HCT116 (cell line): ENCODE measurements at regions not wholly inside any gene's neighbourhood (a gene's known extent, or its start where the extent isn't known, plus 50 kb on each side); places are given as distances from the start of the nearest gene placed in this dataset.

Source experiments
- ATAC-seq: fragments of 200-7000 bp; cut with Tn5 transposase; 2 replicates; pipeline ENCODE4 v1.9.1; 2020; ENCODE audit warnings: mild to moderate bottlenecking, moderate library complexity
- BruUV-seq: library from RNA; stranded (reverse); fragments of 400-500 nt; replicated peaks from 2 replicates; lab custom pipeline; 2021; lab: Mats Ljungman, UMichigan
- CTCF ChIA-PET: fragments of 300-600 bp; sonication (Branson Sonifier 250); formaldehyde crosslinking; loops from one replicate; lab custom pipeline; 2021; ENCODE audit warnings: antibody characterized with exemption; lab: Charles Lee
- POLR2A ChIA-PET: fragments of 300-600, 350-600 bp; sonication (Branson Sonifier 250); formaldehyde crosslinking; loops from one replicate; lab custom pipeline; 2021; ENCODE audit warnings: antibody characterized with exemption; lab: Charles Lee
- RAD21 ChIA-PET, 2 experiments: fragments of 300-600 bp; sonication (Branson Sonifier 250); formaldehyde crosslinking; loops; one replicate each; lab custom pipeline; 2023; ENCODE audit warnings: low total read pairs in 2 of 2; ENCODE audit not compliant: uncharacterized antibody in 2 of 2, unreplicated experiment in 2 of 2, low non-redundant PET in 1 of 2; lab: Charles Lee
- DNase-seq: peaks from one replicate; pipeline ENCODE4 v3.0.0-alpha.2; 2010; ENCODE audit warnings: low read depth, low spot score
- H2AFZ ChIP-seq: fragments of 200-600 bp; shearing (Covaris generic), sonication (generic); 2 replicates; pipeline ENCODE4 v1.6.1; 2017; ENCODE audit warnings: low read depth, mixed run types, mixed read lengths, antibody characterized with exemption, low read length; ENCODE audit not compliant: poor library complexity, severe bottlenecking
- H3K27ac ChIP-seq: 2 replicates; pipeline ENCODE4 v1.5.1; 2012; ENCODE audit warnings: low read depth, low read length
- H3K27me3 ChIP-seq: fragments of 200-600 bp; sonication (generic); 2 replicates; pipeline ENCODE4 v1.6.1; 2016; ENCODE audit warnings: mixed run types, low read length, mixed read lengths; ENCODE audit not compliant: insufficient read depth
- H3K36me3 ChIP-seq, 2 experiments: fragments of 200-500 bp in 1 of 2; fragments of 200-600 bp in 1 of 2; sonication (Bioruptor generic) in 1 of 2; sonication (generic) in 1 of 2; 2 replicates each; pipeline versions ENCODE4 v1.5.1 to v1.6.1; 2014 to 2016; ENCODE audit warnings: low read length in 2 of 2, inconsistent platforms in 1 of 2, mixed read lengths in 1 of 2, mixed run types in 1 of 2; ENCODE audit not compliant: insufficient read depth in 2 of 2, control insufficient read depth in 1 of 2
- H3K4me1 ChIP-seq, 2 experiments: fragments of 200-600 bp in 1 of 2; sonication (generic) in 1 of 2; 2 replicates each; pipeline versions ENCODE4 v1.5.1 to v1.6.1; 2012 to 2017; ENCODE audit warnings: low read length in 2 of 2, inconsistent platforms in 1 of 2, mild to moderate bottlenecking in 1 of 2, mixed read lengths in 1 of 2, mixed run types in 1 of 2, moderate library complexity in 1 of 2; ENCODE audit not compliant: insufficient read depth in 2 of 2, control insufficient read depth in 1 of 2
- H3K4me2 ChIP-seq: fragments of 200-600 bp; sonication (generic); 2 replicates; pipeline ENCODE4 v1.6.1; 2017; ENCODE audit warnings: mixed run types, low read length, mixed read lengths
- H3K4me3 ChIP-seq, 2 experiments: fragments of 200-600 bp in 1 of 2; sonication (generic) in 1 of 2; replicated peaks in 1 of 2; 2 replicates each; pipeline ENCODE4 v1.5.1; 2011 to 2016; ENCODE audit warnings: low read length in 2 of 2, control low read depth in 1 of 2, low read depth in 1 of 2, mild to moderate bottlenecking in 1 of 2, mixed read lengths in 1 of 2, mixed run types in 1 of 2
- H3K79me2 ChIP-seq: fragments of 200-600 bp; sonication (generic); 2 replicates; pipeline ENCODE4 v1.6.1; 2017; ENCODE audit warnings: mild to moderate bottlenecking, mixed run types, low read length, moderate library complexity, mixed read lengths; ENCODE audit not compliant: insufficient read depth
- H3K9ac ChIP-seq: fragments of 200-600 bp; sonication (generic); 2 replicates; pipeline ENCODE4 v1.6.1; 2016; ENCODE audit warnings: low read length, mixed read lengths
- H3K9me2 ChIP-seq: fragments of 200-600 bp; sonication (generic), shearing (Covaris generic); 2 replicates; pipeline ENCODE4 v1.6.1; 2017; ENCODE audit warnings: mixed run types, mild to moderate bottlenecking, moderate library complexity; ENCODE audit not compliant: insufficient read depth
- H3K9me3 ChIP-seq, 2 experiments: fragments of 200-500 bp in 1 of 2; fragments of 200-600 bp in 1 of 2; sonication (Bioruptor generic) in 1 of 2; sonication (generic) in 1 of 2; 2 replicates each; pipeline ENCODE4 v1.6.1; 2014 to 2017; ENCODE audit warnings: low read length in 2 of 2, mixed read lengths in 2 of 2, inconsistent platforms in 1 of 2, low read depth in 1 of 2, mild to moderate bottlenecking in 1 of 2, mixed run types in 1 of 2, moderate library complexity in 1 of 2; ENCODE audit not compliant: control insufficient read depth in 1 of 2, insufficient read depth in 1 of 2
- H4K20me1 ChIP-seq: fragments of 200-600 bp; sonication (generic), shearing (Covaris generic); 2 replicates; pipeline ENCODE4 v1.6.1; 2017; ENCODE audit warnings: mixed run types, mild to moderate bottlenecking, moderate library complexity; ENCODE audit not compliant: insufficient read depth
- CEBPB ChIP-seq: IDR thresholded peaks from 2 replicates; pipeline ENCODE4 v1.6.1; 2012; ENCODE audit warnings: low read depth
- ELF1 ChIP-seq: IDR thresholded peaks from 2 replicates; pipeline ENCODE4 v1.6.1; 2012; ENCODE audit warnings: low read depth, borderline replicate concordance
- RAD21 ChIP-seq: IDR thresholded peaks from 2 replicates; pipeline ENCODE4 v1.6.1; 2012; ENCODE audit warnings: low read depth, mild to moderate bottlenecking
- SIN3A ChIP-seq: IDR thresholded peaks from 2 replicates; pipeline ENCODE4 v1.6.1; 2012; ENCODE audit warnings: low read depth
- TCF7L2 ChIP-seq: IDR thresholded peaks from 2 replicates; pipeline ENCODE4 v1.7.0; 2011; ENCODE audit warnings: borderline replicate concordance, inconsistent platforms; ENCODE audit not compliant: insufficient read depth, insufficient read length; ENCODE audit errors: extremely low read depth
- YY1 ChIP-seq: IDR thresholded peaks from 2 replicates; pipeline ENCODE4 v1.6.1; 2011; ENCODE audit warnings: low read length, low read depth, moderate library complexity, mild to moderate bottlenecking; ENCODE audit not compliant: insufficient replicate concordance; ENCODE audit errors: extremely low read depth
- intact Hi-C: fragments of 100-400 bp; cut with micrococcal nuclease; formaldehyde crosslinking; loops from 2 replicates; pipeline ENCODE4 v1.10.0; 2022
- TF ChIP-seq, protein P1 (sequence below): IDR thresholded peaks from 2 replicates; pipeline ENCODE4 v1.6.1; 2012
- TF ChIP-seq, protein P2 (sequence below): IDR thresholded peaks from 2 replicates; pipeline ENCODE4 v1.6.1; 2011; ENCODE audit warnings: mild to moderate bottlenecking, low read length, moderate library complexity; ENCODE audit not compliant: insufficient replicate concordance; ENCODE audit errors: extremely low read depth

DNA sequence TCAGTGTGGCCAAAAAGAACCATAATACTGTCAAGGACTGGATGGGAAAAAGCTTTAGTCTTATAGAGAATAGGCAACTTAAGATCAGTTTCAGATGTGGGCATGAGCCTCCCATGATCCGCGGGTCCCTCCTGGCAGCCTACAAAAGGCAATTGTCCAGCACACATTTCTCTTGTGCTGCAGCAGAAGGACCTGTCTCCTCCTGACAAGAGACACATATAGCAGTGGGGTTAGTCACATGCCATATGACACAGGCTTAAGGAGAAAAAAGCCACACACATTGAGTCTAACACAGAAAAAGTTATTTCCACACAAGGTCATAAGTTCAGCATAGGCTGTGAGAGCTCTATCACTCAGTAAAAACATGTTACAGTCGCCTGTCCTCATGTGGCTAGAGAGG lies 1378.7 kb upstream of the PRR20A start:
- BruUV-seq, result no TSS peak
- Histone ChIP-seq H3K9ac (no peak overlapping the region), H3K4me1 (no peaks in the 10 kb centered on the region), H3K79me2 (no peaks in the 10 kb centered on the region), H3K36me3 (no peaks in the 10 kb centered on the region), H2AFZ (no peak overlapping the region), H3K27ac (no peak overlapping the region), H3K27me3 (no peaks in the 10 kb centered on the region), H4K20me1 (no peaks in the 10 kb centered on the region), H3K4me3 (no peak overlapping the region)
- intact Hi-C loops, result no loop called here
- DNase-seq (no peak), ATAC-seq (no peak)
- ChIA-PET CTCF (no interaction called here), RAD21 (no interaction called here)
- TF ChIP-seq RAD21 (no peak), TCF7L2 (no peak), SIN3A (no peak)
- TF ChIP-seq, all 23 proteins: peak for 0
- Histone ChIP-seq H3K9me3 (peaks cover 7% of the 10 kb centered on the region in 2 experiments; a peak in 3 of 4 replicates), H3K9me2 (no peaks in the 10 kb centered on the region), H3K4me2 (no peak overlapping the region)
- POLR2A ChIA-PET, result no interaction called here

DNA sequence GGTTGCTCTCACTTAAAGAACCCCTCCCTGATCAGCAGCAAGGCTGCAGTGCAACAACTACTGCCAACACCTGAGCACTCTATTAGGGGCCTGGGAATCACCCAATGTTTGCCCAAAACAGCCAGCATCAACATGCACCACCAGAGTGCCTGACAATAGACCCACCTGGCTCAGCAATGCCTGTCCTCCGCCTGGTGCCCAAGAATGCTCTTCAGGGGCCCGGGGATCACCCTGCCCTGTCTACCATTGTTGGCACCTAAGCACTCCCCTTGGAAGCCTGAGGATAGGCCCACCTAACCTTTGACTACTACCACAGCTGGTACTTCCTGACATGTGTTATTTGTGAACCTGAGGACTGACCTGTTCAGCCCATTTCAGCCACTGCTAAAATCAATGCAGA lies 1363.1 kb upstream of the PRR20A start:
- Histone ChIP-seq H3K27me3 (no peaks in the 10 kb centered on the region), H2AFZ (no peak overlapping the region), H3K9ac (no peak overlapping the region), H3K79me2 (no peaks in the 10 kb centered on the region), H3K36me3 (no peaks in the 10 kb centered on the region), H3K9me3 (peaks cover 3 to 13% of the 10 kb centered on the region in 2 experiments; a peak in 2 of 4 replicates), H3K4me1 (no peaks in the 10 kb centered on the region), H3K4me2 (no peak overlapping the region), H3K9me2 (no peaks in the 10 kb centered on the region), H3K27ac (no peak overlapping the region), H3K4me3 (no peak overlapping the region), H4K20me1 (no peaks in the 10 kb centered on the region)
- BruUV-seq, result no TSS peak
- TF ChIP-seq, protein P1, sequence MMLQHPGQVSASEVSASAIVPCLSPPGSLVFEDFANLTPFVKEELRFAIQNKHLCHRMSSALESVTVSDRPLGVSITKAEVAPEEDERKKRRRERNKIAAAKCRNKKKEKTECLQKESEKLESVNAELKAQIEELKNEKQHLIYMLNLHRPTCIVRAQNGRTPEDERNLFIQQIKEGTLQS, result no peak
- no peak for TF ChIP-seq CEBPB
- TF ChIP-seq, protein P2, sequence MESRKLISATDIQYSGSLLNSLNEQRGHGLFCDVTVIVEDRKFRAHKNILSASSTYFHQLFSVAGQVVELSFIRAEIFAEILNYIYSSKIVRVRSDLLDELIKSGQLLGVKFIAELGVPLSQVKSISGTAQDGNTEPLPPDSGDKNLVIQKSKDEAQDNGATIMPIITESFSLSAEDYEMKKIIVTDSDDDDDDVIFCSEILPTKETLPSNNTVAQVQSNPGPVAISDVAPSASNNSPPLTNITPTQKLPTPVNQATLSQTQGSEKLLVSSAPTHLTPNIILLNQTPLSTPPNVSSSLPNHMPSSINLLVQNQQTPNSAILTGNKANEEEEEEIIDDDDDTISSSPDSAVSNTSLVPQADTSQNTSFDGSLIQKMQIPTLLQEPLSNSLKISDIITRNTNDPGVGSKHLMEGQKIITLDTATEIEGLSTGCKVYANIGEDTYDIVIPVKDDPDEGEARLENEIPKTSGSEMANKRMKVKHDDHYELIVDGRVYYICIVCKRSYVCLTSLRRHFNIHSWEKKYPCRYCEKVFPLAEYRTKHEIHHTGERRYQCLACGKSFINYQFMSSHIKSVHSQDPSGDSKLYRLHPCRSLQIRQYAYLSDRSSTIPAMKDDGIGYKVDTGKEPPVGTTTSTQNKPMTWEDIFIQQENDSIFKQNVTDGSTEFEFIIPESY, result no peak
- TF ChIP-seq ELF1, result no peak
- TF ChIP-seq YY1, result no peak
- ATAC-seq (no peak), DNase-seq (no peak)
- intact Hi-C loops, result no loop called here
- ChIA-PET POLR2A (no interaction called here), RAD21 (no interaction called here), CTCF (no interaction called here)
